WTC11 (cell line): ENCODE measurements at regions not wholly inside any gene's neighbourhood (a gene's known extent, or its start where the extent isn't known, plus 50 kb on each side); places are given as distances from the start of the nearest gene placed in this dataset.

Source experiments
- CTCF ChIP-seq: fragments of 200-600 bp; IDR thresholded peaks from 2 replicates; pipeline ENCODE4 v1.8.0; 2022; ENCODE audit warnings: antibody characterized with exemption
- E2F1 ChIP-seq: sonication (generic); formaldehyde crosslinking; IDR thresholded peaks from 2 replicates; pipeline ENCODE4 v1.8.0; 2022; ENCODE audit warnings: mild to moderate bottlenecking, missing genetic modification reagents
- ETV6 ChIP-seq: sonication (generic); formaldehyde crosslinking; IDR thresholded peaks from 2 replicates; pipeline ENCODE4 v1.8.1; 2022; ENCODE audit warnings: mild to moderate bottlenecking, missing genetic modification reagents
- FOXP4 ChIP-seq: sonication (generic); formaldehyde crosslinking; IDR thresholded peaks from 2 replicates; pipeline ENCODE4 v1.8.0; 2022; ENCODE audit warnings: mild to moderate bottlenecking, missing genetic modification reagents
- HMGA2 ChIP-seq: fragments of 250-450 bp; sonication (Bioruptor Pico); IDR thresholded peaks from 2 replicates; pipeline ENCODE4 v1.4.0; 2021; ENCODE audit warnings: mild to moderate bottlenecking, moderate library complexity
- JAZF1 ChIP-seq: fragments of 250-450 bp; sonication (Bioruptor Pico); IDR thresholded peaks from 2 replicates; pipeline ENCODE4 v1.9.0; 2021; ENCODE audit warnings: moderate library complexity, mild to moderate bottlenecking, inconsistent platforms
- JUN ChIP-seq: sonication (generic); formaldehyde crosslinking; IDR thresholded peaks from 2 replicates; pipeline ENCODE4 v1.8.0; 2023; ENCODE audit warnings: mild to moderate bottlenecking, missing genetic modification reagents
- SMAD4 ChIP-seq: sonication (generic); formaldehyde crosslinking; IDR thresholded peaks from 2 replicates; pipeline ENCODE4 v1.8.0; 2022; ENCODE audit warnings: mild to moderate bottlenecking, missing genetic modification reagents
- ZNF416 ChIP-seq: fragments of 250-450 bp; sonication (Bioruptor Pico); IDR thresholded peaks from 2 replicates; pipeline ENCODE4 v1.9.0; 2021; ENCODE audit warnings: mild to moderate bottlenecking, inconsistent platforms

- TF ChIP-seq CTCF (no peak), JAZF1 (no peak), ZNF416 (no peak), ETV6 (no peak), HMGA2 (no peak), FOXP4 (CRISPR knock-in tag) (no peak), E2F1 (no peak), JUN (CRISPR knock-in tag) (no peak), SMAD4 (CRISPR knock-in tag) (no peak)
Measured at GRCh38 chr2:60627412-60627811, 74.0 kb upstream of the BCL11A start.
